Peyer's patch (tissue), 4 donors: ENCODE measurements at regions not wholly inside any gene's neighbourhood (a gene's known extent, or its start where the extent isn't known, plus 50 kb on each side); places are given as distances from the start of the nearest gene placed in this dataset.

ENCODE experiments used
- POLR2A ChIP-seq, 2 donors: fragments of 450-650 bp; IDR thresholded peaks; one replicate each; pipeline ENCODE4 v1.5.1; 2017; ENCODE audit warnings: antibody characterized with exemption in 2 of 2, mild to moderate bottlenecking in 2 of 2, moderate library complexity in 2 of 2
- TF ChIP-seq, protein P1 (sequence below), 6 experiments: fragments of 450-650 bp in 4 of 6; fragments of 200-600 bp in 2 of 6; sonication (generic) in 1 of 6; IDR thresholded peaks; one replicate each; pipeline ENCODE4 v1.5.1; 2017 to 2019; ENCODE audit warnings: antibody characterized with exemption in 6 of 6, mild to moderate bottlenecking in 3 of 6, moderate library complexity in 1 of 6

DNA sequence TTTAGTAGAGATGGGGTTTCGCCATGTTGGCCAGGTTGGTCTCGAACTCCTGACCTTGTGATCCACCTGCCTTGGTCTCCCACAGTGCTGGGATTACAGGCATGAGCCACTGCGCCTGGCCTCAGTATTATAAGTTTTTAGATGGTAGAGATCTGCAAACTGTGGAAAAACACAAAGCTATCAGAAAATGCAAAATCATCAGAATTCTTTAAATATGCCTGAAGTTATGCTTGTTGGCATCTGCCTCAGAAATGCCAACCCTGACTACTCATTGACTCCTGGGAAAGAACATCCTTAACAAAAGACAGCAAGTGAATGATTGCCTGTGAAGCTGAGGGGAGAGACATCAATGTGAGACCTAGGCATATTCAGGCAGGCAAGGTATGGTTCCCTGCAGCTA is 94.3 kb upstream of the MB21D2 start:
- no peak for TF ChIP-seq POLR2A (IDR thresholded peaks at IDR 0.05)
- TF ChIP-seq, protein P1, sequence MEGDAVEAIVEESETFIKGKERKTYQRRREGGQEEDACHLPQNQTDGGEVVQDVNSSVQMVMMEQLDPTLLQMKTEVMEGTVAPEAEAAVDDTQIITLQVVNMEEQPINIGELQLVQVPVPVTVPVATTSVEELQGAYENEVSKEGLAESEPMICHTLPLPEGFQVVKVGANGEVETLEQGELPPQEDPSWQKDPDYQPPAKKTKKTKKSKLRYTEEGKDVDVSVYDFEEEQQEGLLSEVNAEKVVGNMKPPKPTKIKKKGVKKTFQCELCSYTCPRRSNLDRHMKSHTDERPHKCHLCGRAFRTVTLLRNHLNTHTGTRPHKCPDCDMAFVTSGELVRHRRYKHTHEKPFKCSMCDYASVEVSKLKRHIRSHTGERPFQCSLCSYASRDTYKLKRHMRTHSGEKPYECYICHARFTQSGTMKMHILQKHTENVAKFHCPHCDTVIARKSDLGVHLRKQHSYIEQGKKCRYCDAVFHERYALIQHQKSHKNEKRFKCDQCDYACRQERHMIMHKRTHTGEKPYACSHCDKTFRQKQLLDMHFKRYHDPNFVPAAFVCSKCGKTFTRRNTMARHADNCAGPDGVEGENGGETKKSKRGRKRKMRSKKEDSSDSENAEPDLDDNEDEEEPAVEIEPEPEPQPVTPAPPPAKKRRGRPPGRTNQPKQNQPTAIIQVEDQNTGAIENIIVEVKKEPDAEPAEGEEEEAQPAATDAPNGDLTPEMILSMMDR (IDR thresholded peaks at IDR 0.05) = no peak
